Umbilical cord (tissue), 1 donor: ENCODE measurements at regions not wholly inside any gene's neighbourhood (a gene's known extent, or its start where the extent isn't known, plus 50 kb on each side); places are given as distances from the start of the nearest gene placed in this dataset.

Experiments used
- DNase-seq: peaks from one replicate; pipeline ENCODE4 v3.0.0-alpha.2; 2015; ENCODE audit warnings: low spot score

DNA sequence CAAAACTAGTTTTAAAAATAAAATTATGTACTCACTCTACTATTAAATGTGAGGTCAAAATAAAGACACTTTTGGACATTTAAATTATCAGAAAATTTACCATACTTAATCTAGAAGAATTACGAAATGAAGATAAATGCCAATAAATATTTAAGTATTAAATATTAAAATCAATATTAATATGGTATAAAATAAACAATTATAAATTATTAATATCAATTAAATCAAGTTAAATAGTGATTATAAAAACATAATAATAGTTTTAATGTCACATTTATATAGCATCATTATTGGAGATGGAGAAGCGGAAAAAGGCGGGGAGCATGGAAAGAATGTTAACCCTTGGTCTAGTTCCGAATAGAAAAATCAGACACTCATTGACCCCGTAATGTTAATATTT lies 224.3 kb upstream of the MDGA2 start:
- no peak for DNase-seq

- no peak for DNase-seq
These were observed 198.9 kb upstream of the MDGA2 start for GRCh38 chr14:47874350-47874749.

GRCh38 chr14:47872588-47872987 lies 197.2 kb upstream of the MDGA2 start:
- no peak for DNase-seq

GRCh38 chr14:47863441-47863840 lies 188.0 kb upstream of the MDGA2 start:
- no peak for DNase-seq

- no peak for DNase-seq
These were observed 182.2 kb upstream of the MDGA2 start for GRCh38 chr14:47857646-47858045.

- no peak for DNase-seq
These were observed 176.9 kb upstream of the MDGA2 start for GRCh38 chr14:47852278-47852677.

DNA sequence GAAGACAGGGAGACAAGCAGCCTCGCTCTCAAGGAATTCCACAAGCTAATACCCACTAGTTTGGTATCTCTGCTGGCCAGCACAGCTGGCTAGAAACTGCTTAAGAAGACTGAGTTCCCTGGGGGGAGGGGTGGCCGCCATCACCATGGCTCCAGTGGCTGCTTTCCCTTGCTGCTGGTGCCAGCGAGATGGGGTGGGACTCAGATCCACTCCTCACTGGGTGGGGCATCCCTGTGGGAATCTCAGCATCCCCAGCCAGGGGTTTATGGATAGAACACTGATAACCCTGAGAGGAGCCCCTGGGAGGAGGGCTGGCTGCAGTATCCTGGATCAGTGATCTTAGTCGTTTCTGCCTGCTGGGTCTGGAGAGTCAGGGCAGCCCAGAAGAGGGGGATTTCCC lies 170.6 kb upstream of the MDGA2 start:
- no peak for DNase-seq

- DNase-seq, result no peak
These were observed 167.8 kb upstream of the MDGA2 start for GRCh38 chr14:47843236-47843635.

DNA sequence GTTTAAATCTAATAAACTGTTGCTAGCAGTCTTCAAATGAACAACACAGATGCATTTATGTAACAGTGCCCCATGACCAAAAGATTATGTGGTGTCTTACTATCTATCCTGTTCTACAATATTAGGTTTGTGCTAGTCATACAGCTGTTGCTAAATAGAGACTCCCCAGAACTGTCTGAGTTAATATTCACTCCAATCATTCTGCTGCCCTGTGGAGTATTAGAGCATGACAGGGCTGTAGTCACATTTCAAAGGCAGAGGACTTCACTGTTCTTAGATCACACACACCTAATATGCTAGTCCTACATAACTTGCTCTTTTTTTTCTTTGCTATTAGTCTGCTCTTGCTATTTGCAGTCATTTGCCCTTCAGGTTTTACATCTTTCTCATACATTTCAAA lies 157.6 kb upstream of the MDGA2 start:
- no peak for DNase-seq

GRCh38 chr14:47826809-47827208 lies 151.4 kb upstream of the MDGA2 start:
- no peak for DNase-seq

GRCh38 chr14:47822326-47822725 lies 146.9 kb upstream of the MDGA2 start:
- DNase-seq, result no peak

DNA sequence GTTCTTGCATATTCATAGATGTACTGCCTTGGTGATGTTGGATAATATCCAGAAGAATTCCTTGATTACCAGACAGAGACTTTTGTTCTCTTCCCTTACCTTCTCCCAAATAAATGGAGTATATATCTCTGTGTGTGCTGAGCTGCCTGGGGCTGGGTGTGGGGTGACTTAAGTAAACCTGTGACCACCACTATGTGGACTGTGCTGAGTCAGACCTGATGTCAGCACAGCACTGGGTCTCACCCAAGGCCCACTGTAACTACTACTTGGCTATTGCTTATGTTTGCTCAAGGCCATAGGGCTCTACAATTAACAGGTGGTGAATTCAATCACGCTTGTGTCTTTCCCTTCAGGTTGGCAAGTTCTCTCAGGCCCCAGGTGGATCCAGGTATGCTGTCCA lies 145.7 kb upstream of the MDGA2 start:
- DNase-seq, result no peak

DNA sequence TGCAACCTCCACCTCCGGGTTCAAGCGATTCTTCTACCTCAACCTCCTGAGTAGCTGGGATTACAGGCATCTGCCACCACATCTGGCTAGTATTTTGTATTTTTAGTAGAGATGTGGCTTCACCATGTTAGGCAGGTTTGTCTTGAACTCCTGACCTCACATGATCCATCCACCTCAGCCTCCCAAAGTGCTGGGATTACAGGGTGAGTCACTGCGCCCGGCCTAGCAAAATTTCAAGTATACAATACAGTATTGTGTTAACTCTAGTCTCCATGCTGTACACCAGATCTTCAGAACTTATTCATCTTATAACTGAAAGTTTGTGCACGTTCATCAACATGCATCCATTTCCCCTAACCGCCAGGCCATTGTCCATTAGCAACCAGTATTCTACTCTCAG lies 115.1 kb upstream of the MDGA2 start:
- DNase-seq, result no peak

DNA sequence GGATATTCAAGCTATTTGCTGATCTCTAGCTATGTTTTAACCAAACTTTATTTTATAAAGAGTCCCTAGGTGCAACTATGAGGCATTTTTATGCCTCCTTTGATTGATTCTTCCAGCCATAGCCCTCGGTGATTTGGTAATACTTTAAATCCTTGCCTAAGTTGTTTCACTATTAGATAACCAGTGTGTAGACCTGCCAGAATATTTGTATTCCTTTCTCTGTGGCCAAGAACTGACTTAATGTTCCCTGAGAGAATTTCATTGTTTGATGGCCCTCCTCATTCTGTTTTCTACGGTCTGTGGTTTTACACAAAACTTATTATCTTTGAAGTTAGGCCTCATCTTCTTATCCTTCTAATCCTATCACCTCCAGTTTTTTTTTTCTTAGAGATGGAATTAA lies 109.7 kb upstream of the MDGA2 start:
- no peak for DNase-seq

- no peak for DNase-seq
These were observed 103.2 kb upstream of the MDGA2 start for GRCh38 chr14:47778631-47779030.

DNA sequence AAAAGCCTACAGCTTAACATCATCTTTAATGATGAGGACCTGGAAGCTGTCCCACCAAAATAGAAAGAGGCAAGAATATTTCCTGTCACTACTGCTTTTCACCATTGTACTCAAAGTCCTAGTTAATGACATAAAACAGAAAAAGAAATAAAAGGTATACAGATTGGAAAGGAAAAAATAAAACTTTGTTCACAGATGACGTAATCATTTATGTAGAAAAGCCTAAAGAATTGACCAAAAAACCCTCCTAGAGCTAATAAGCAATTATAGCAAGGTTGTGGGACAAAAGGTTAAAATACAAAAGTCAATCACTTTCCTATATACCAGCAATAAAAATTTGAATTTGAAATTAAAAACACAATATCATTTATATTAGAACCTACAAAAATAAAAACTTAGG lies 97.2 kb upstream of the MDGA2 start:
- DNase-seq, result no peak

- DNase-seq, result no peak
These were observed 87.9 kb upstream of the MDGA2 start for GRCh38 chr14:47763188-47763854.

DNA sequence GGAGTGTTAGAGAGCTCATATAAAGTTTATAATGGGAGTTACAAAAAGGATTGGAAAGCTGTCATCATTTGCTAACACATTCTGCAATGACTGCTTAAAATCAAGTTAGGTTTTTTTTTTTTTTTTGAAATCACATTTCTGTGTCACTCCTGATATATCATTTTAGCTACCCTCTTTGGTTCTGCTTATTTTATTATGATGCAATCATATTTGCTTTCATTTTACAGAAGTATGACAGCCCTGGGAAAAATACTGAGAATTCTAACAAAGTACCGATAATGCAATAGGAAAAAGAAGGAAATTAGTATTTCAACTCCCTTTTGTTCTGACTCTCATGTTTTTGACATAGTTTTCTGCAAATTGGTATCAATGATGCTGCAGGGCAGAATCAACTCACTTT lies 71.6 kb upstream of the MDGA2 start:
- DNase-seq, result no peak

- no peak for DNase-seq
These were observed 68.8 kb upstream of the MDGA2 start for GRCh38 chr14:47744155-47744554.

- no peak for DNase-seq
These were observed 64.1 kb upstream of the MDGA2 start for GRCh38 chr14:47739541-47739940.

DNA sequence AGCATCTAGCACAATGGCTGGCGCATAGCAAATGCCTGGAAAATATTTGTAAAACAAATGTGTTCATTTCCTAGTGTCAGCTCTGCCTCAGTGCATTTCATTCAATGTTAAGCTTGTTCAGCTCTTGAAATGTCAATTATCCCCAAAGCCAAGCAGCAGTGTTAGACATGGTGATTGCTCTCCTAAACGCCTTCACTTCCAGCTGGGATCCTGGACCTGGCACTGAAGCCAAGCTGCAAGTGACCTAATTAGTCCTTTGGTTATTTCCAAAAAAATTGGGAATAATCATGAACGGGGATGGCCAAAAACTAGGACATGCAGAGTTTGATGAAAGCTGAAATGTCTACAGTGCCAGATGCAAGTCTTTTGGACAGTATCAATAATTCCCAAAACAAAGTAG lies 54.9 kb upstream of the MDGA2 start:
- DNase-seq, result no peak
